DMS 273 (cell line): ENCODE measurements at regions not wholly inside any gene's neighbourhood (a gene's known extent, or its start where the extent isn't known, plus 50 kb on each side); places are given as distances from the start of the nearest gene placed in this dataset.

Experiments used
- DNase-seq: peaks from one replicate; lab custom pipeline; 2025; ENCODE audit not compliant: unreplicated experiment; lab: John Stamatoyannopoulos, UW

DNA sequence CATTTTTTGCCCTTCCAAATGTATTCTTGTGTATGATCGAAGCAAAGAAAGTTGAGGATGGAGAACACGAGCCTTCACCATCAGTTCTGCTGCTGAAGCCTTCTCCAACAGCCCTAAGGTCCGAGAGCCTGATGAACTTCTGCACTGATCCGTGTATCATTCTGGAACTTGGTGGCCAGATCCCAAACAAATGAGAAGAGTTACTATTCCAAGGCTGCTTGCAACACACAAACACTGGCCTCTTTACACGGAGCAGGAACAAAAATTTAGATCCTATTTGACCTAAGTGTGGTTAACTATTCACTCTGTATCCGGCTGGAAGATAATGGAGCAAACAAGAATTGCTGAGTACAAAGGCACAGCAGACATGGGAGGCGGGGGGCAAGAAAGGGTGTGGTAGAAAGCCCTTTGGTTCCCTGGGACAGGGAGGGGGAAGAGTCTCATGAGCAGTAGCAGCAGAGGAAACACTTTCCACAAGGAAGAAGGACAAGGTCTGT is 282.9 kb downstream of the SOX9 start:
- DNase-seq, result no peak

DNA sequence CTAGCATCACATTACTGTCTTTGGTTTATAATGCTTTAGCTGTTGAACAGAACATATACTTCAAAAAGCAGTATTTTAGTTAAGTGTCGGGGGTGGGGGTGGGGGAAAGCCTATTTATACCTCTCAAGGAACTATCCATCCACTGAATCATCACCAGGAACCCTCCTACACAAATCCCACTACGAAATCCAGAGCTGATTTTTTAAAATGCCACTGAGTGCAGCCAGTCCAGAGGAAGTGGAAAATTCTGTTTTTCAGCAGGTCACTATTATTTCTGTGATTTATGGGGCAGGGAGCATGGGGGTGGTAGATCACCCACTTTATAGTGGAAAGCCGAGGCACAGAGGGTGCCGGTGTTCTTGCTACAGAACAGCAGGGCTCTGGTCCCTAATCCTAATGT is 284.1 kb downstream of the SOX9 start:
- no peak for DNase-seq

DNA sequence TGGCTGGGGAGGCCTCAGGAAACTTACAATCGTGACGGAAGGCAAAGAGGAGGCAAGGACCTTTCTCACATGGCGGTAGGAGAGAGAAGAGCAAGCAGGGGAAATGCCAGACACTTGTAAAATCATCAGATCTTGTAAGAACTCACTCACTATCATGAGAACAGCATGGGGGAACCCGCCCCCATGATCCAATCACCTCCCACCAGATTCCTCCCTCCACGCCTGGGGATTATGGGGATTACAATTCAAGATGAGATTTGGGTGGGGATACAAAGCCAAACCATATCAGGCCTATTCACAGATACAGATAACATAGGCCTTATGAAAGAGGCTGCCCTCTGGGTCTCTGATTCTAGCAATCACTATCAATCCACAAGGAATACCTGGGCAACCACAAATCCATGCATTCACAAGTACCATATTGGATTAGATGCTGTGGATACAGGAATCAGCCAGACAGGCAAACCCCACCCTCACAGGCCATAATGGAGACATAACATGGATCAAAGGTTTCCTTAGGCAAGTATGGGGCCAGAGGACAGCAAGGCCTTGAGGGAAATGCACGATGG is 284.9 kb downstream of the SOX9 start:
- DNase-seq, result no peak

DNA sequence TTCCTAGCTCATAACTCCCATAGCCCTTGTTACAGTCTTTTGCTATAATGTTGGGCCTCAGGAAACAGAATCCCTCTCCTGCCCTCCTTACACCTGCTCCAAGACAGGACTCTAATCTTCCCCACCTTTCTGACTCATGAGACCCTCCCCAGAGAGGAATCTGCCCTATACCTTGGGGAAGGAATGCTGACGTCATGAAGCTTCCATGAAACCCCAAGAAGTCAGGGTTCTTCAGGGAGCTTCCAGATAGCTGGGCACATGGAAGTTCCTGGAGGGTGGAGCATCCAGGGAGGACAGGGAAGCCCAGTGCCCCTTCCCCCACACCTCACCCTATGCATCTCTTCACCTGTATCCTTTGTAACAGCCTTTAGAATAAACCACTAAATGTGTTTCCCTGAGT is 285.7 kb downstream of the SOX9 start:
- DNase-seq, result no peak

DNA sequence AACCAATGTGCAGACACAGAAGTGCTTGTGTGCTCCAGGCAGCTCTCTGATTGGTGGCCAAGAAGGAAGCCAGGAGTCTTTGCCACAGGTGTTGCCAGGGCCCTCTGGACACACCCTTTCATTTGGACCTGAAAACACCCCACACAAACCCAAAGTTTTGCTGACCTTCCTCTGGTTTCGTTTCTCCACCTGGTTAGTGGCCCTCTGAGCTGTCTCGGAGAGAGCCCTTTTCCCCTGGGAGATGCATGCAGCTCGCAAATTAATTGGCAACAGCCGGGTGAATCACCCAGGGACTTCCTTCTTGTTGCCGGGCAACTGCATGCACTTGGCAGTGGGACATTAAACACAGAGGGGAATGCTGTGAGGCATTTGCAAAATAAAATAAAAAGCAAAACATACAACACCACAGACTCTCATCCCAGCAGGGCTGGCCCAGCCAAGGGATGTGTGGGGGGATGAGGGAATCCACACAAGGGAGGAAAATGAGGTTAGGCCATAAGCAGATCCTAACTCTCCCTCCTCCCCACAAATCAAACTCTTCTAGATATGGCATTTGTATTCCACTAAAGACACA is 286.6 kb downstream of the SOX9 start:
- DNase-seq, result peak; percentile 91

DNA sequence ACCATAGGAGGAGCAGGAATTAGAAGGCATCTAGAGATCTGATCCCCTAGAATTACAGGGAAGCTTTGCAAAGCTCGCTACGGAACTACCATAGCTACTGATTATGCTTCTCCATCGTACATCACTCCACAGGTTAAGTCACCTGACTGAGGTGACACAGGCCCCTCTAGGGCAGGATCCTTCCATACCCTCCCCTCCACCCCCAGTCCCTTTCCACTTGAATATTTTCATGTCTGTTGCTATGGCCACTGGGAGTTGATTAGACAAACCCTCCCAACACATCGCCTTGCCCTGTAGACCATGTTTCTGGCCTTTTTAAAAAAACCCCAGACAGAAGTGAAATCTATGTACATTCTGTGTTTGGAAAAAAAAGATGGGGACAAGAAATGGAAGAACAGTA is 287.1 kb downstream of the SOX9 start:
- no peak for DNase-seq

DNA sequence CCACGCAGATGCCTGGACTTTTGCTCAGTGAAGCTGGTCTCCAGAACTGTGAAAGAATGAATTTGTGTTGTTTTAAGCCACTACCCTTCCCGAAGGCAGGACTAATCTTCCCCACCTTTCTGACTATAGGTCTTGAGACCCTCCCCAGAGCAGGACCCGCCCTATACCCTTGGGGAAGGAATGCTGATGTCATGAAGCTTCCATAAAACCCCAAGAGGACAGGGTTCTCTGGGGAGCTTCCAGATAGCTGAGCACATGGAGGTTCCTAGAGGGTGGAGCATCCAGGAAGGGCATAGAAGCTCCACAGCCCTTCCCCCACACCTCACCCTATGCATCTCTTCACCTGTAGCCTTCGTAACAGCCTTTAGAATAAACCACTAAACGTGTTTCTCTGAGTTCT is 287.8 kb downstream of the SOX9 start:
- DNase-seq, result no peak

DNA sequence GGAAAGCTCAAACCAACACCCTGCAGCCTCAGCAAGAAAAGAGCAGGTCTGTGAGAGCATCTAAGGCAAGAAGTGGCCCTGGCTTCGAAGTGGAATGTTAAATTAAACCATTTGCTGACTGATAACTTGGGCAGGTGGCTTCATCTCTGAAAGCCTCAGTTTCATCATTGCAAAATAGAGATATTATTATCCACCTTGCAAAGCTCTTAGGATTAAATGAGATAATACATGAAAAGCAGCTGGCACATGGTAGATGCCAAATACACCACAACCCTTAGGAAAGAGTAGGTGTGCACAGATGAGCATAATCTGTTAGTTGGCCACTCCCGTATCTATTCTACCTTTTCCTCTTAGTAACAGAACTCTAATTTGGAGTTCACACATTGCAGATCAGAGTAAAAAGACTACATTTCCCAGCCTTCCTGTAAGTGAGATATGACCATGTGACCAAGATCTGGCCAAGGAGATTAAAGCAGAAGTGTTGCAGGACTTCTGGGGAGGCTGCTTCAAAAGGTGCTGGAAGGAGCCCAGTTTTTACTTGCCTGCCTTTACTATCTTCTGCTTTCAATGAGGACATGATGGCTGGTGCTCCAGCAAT is 288.7 kb downstream of the SOX9 start:
- peak; percentile 37 for DNase-seq

DNA sequence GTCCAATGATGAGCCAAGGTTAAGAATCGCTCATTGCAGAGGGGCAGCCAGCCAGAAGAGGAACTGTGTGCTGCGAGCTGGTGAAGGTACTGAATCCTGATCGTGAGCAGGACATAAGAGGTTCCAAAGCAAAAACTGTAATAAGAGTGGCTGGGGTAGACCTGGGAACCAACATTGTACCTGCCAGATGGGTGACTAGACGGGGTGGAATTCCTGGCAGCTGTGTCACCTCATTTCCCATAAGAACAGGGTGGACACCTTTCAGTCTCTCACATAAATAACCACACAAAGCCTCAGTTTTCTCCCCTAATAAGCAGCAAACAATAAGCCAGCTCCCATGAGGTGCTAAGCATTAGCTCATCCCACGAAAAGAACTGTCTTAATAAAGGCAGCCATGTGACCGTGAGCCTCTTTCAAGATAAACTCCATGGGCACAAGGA is 290.3 kb downstream of the SOX9 start:
- peak; percentile 20 for DNase-seq

DNA sequence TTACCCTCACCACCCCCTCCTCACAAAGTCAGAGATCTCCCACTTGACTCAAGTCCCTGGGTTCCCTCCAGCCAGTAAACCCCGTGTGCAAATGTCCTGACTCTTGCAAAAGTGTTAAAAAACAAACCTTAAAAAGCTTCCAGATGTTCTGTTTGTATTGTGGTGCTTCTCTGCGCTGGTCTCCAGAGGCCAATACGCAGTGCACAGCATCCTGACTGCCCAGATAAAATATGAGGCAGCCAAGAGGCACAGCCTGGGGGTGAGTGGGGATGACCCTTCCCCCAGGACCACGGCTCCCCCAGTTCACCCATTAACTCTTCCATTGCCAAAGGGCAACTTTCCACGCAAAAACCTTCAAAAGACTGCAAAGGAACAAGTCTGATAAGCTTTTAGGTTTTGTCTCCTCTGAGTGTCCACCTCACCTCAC is 291.8 kb downstream of the SOX9 start:
- no peak for DNase-seq

DNA sequence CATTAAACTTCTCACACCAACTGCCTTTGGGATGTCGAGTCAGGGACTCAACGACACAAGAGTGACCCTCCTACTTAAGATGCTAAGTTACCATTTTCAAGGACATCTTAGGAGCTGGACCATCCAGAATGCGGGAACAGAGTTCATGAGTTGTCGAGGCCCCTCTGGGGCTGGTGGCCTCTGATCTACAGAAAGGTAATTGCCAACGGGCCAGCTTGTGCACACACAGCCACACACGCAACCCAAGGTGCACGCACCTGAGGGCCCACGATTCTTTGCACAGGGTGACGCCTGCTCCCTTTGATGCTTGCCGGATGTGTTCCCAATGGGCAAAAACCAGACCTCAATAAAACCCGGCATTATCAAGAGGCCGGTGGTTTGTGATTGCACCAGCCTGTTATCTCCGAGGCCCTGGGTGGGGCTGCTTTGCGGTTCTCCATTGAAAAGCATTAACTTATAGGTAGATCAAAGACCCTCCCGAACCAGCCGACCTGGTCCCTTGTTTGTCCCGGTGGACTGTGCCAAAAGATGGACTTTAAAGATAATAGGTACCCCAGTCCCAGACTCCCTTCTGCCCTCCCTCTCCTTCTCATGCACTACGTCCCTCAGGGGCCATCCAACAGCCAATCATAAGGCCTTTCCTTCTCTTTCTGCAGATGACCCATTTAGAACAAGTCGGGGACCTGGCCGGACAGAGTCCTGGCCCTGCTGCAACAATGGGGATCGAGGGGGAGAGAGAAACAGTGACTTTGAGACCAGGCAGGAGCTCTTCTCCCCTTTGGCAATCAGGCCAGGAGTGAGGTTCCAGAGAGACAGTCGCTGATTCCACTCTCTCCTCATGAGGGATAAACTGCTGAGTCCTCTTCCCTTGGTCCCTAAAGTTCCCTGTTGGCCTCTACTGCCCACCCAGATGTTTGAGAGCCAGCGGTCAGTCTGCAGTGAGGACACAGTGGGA is 292.5 kb downstream of the SOX9 start:
- no peak for DNase-seq

DNA sequence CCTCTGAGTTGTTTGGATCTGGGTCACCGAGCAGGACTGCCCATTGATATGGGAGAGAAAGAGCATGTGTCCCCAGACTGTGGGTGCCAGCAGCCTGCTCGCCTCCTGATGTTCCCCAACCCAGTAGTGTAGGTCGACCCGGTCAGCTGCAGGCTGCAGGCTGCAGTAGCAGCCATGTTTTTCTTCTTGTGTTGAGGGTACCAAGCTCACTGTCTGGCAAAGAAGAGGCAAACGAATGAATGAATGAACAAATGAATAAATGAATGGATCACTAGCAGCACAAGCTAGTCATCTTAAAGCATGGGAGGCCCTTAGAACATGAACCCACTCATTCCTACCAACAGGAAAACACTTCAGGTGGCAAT is 293.2 kb downstream of the SOX9 start:
- DNase-seq, result no peak

DNA sequence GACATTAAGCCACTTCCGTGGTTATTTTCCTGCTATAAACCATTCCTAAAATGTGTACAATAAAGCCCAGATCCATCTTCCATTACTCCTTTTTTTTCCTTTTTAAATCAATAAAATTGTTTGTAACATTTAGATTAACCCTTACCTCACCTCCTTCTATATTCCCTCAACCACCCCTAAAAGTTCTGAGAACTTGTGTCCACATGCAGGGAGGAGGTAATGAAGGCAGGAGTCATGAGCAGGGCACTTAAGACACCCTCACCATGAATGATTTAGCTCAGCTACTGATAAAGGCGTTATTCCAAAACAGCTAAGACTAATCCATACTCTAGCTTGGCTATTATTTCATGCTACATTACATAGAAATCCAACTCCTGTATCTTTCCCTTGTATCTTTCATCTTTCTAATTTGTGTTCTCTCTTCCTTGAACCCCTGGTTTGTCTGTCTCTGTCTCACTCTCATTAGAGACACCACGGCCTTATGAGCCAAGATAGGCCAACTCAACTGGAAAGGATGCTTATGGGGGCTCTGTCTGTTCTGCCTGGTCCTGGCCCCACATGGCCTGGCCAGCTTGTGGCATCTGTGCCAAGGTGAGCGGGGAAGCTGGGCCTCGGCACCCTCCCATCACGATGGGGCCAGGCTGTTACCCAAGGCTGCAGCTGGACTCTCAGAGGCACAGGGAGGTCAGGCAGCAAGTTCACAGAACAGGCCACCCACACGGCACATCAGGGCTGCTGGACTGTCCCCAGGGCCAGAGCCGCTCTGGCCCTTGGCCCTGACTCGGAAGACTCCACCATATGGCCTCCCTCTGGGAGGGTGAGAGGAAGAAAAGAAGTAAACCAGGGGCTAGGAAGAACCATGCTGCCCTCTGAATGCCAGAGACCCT is 294.4 kb downstream of the SOX9 start:
- peak; percentile 44 for DNase-seq

DNA sequence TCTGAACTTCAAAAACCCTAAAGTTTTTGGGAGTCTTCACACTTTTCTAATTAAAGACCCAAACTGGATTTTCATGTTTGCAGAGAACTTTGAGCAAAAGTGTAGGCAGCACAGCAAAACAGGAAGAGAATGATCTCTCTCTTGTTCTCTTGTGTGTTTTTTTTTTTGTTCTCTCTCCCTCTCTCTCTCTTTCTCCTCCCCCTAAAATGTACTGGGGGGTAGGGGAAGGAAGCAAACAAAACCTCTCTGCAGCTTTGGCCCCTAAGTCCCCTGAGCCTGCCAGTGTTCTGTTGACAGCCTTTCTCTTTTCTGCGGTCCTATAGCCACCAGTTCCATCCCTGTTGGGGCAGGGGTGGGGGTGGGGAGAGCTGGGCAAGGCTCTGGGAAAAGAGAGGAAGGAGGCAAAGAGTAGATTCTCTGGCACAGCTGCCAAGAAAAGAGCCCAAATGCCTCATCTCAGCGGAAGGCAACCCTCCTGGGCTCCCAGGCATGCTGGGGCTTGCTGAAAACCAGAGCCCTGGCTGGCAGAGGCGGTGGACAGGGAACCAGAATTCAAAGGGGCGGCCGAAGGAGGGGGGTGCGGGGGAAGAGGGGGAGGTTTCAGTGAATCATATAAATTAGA is 295.3 kb downstream of the SOX9 start:
- peak; percentile 91 for DNase-seq

DNA sequence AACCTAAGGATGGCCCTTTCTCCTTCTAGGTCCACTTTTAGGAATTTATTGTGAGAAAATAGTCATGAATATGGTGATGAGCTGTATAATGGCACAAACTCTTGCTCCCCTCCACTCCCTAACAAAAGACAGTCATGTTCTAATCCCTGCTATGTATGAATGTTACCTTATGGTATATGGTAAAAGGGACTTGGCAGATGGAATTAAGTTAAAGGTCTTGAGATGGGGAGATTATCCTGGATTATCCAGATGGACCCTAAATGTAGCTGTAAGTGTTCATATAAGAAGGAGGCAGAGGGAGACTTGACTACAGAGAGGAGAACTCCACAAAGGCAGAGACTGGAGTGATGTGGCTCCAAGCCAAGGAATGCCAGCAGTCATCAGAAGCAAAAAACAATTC is 296.1 kb downstream of the SOX9 start:
- DNase-seq, result peak; percentile 26

DNA sequence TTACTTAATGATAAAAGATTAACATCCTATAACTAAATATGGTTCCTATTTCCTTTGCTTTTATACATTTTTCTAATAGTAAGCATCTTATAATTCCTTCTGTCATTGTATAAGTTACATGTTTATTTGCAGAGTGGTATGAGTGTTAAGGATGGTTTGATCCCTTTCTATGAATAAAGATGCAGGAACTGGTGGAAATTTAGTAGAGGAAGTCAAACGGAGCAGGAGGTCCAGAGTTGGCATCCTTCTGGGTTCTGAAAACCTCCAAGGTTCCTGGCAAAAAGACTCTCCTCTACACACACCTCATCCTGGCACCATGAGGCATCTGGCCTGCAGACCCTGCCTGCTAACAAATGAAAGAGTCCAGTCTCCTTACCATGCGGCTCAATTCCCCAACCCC is 296.8 kb downstream of the SOX9 start:
- no peak for DNase-seq

DNA sequence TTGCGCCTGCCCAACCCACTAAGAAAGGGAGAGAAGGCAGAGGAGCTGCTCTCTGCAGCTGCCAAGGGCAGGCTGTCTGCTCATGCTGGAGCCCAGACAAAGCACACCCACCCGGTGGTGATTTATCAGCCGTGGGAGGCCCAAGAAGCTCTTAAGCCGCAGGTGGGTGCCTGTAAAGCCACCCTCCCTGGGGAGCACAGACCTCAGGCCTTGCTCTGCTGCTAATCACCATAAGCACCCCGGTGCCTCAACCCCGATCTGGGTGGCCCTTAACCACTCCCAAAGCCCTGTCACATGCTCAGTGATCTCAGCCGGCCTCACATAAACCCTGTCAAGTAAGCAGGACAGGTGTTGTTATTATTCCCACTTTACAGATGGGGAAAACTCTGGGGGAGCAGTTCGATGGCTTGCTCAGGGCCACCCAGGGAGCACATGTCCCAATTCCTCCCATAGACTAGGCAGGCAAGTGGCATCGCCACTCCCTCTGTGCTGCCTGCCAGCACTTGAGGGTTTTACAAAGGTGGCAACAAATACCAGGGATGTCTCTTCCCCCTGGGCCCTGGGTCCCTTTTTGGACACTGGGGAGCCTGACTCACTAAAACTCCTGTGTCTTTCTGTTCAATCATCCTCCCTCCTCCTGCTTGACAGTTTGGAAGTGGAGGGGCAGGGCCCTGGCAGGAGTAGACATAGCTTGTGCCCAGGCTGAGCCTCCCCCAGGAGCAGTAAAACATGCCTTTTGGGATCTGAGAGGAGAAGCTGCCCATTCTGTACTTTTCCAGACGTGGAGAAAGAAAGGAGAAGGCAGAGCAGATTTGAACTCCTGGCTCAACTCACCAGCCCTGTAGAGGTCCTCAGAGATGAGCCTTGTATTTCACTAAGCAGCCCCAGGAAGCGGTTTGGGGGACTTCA is 299.3 kb downstream of the SOX9 start:
- DNase-seq, result no peak

DNA sequence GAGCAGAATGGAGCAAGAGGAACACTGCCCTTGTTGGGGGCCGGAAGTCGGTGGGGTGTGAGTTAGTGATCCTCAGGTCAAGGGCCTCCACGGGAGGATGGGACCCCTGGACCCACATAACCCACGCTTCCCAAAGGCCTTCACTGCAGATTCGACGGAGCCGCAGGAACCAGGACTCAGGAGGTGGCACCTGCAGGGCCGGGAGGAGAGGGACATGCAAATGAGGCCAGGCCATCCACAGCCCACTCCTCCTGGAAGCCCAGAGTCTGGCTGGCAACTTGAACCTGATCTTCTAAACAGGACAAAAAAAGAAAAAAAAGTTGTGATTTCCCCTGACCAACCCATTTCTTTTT is 299.9 kb downstream of the SOX9 start:
- no peak for DNase-seq
